RWPE2 (cell line): ENCODE measurements at regions not wholly inside any gene's neighbourhood (a gene's known extent, or its start where the extent isn't known, plus 50 kb on each side); places are given as distances from the start of the nearest gene placed in this dataset.

ENCODE experiments used
- ATAC-seq: fragments of 200-7000 bp; cut with Tn5 transposase; 3 replicates; pipeline ENCODE4 v1.9.1; 2021; ENCODE audit warnings: low read depth
- DNase-seq: peaks from one replicate; pipeline ENCODE4 v3.0.0-alpha.2; 2020; ENCODE audit warnings: low spot score
- H3K27ac ChIP-seq: fragments of 450-650 bp; 2 replicates; pipeline ENCODE4 v1.5.1; 2017; ENCODE audit warnings: mild to moderate bottlenecking; ENCODE audit not compliant: poor library complexity, severe bottlenecking
- H3K27me3 ChIP-seq: fragments of 250-450 bp; sonication (Bioruptor Pico); 2 replicates; pipeline ENCODE4 v1.5.1; 2021; ENCODE audit warnings: mild to moderate bottlenecking, moderate library complexity; ENCODE audit not compliant: insufficient read depth, poor library complexity, severe bottlenecking
- H3K36me3 ChIP-seq: fragments of 250-450 bp; sonication (Bioruptor Pico); 2 replicates; pipeline ENCODE4 v1.5.1; 2020; ENCODE audit warnings: low read depth, mild to moderate bottlenecking, moderate library complexity
- H3K4me1 ChIP-seq: fragments of 250-450 bp; sonication (Bioruptor Pico); 2 replicates; pipeline ENCODE4 v1.5.1; 2021; ENCODE audit warnings: mild to moderate bottlenecking, moderate library complexity; ENCODE audit not compliant: insufficient read depth, poor library complexity, severe bottlenecking
- H3K4me3 ChIP-seq: fragments of 250-450 bp; sonication (Bioruptor Pico); 2 replicates; pipeline ENCODE4 v1.5.1; 2021; ENCODE audit warnings: mild to moderate bottlenecking, moderate library complexity; ENCODE audit not compliant: severe bottlenecking
- H3K9me3 ChIP-seq: fragments of 250-450 bp; sonication (Bioruptor Pico); 2 replicates; pipeline ENCODE4 v1.5.1; 2021; ENCODE audit warnings: mild to moderate bottlenecking, moderate library complexity; ENCODE audit not compliant: severe bottlenecking
- TF ChIP-seq, protein P1 (sequence below): fragments of 450-650 bp; IDR thresholded peaks from one replicate; pipeline ENCODE4 v1.5.1; 2017; ENCODE audit warnings: mild to moderate bottlenecking, moderate library complexity; ENCODE audit not compliant: poor library complexity, severe bottlenecking

DNA sequence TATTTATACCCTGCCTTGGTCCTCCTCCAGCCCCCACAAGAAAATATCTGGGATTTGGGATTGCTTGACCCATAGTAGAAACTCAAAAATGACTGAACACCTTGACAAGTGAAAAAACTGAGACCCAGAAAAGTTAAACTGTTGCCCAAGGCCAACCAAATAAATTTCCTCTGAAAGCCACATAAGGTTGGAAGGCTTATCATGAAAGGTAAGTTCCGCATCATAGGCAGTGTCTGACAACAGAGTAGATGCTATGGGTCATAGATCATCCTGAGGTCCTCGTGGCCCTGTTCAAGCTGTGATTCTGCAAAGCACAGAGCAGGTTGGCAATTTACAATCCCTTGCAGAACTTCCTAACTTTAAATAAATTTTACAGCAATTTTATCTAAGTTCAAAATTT lies 140.8 kb upstream of the TSC22D2 start:
- no peaks in the 10 kb centered on the region for H3K27me3 ChIP-seq
- ATAC-seq (no peak), DNase-seq (no peak)
- H3K27ac ChIP-seq, result no peak overlapping the region
- TF ChIP-seq, protein P1, sequence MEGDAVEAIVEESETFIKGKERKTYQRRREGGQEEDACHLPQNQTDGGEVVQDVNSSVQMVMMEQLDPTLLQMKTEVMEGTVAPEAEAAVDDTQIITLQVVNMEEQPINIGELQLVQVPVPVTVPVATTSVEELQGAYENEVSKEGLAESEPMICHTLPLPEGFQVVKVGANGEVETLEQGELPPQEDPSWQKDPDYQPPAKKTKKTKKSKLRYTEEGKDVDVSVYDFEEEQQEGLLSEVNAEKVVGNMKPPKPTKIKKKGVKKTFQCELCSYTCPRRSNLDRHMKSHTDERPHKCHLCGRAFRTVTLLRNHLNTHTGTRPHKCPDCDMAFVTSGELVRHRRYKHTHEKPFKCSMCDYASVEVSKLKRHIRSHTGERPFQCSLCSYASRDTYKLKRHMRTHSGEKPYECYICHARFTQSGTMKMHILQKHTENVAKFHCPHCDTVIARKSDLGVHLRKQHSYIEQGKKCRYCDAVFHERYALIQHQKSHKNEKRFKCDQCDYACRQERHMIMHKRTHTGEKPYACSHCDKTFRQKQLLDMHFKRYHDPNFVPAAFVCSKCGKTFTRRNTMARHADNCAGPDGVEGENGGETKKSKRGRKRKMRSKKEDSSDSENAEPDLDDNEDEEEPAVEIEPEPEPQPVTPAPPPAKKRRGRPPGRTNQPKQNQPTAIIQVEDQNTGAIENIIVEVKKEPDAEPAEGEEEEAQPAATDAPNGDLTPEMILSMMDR, result no peak
- no peaks in the 10 kb centered on the region for H3K4me1 ChIP-seq
- no peaks in the 10 kb centered on the region for H3K36me3 ChIP-seq
- no peaks in the 10 kb centered on the region for H3K9me3 ChIP-seq
- no peak overlapping the region for H3K4me3 ChIP-seq

DNA sequence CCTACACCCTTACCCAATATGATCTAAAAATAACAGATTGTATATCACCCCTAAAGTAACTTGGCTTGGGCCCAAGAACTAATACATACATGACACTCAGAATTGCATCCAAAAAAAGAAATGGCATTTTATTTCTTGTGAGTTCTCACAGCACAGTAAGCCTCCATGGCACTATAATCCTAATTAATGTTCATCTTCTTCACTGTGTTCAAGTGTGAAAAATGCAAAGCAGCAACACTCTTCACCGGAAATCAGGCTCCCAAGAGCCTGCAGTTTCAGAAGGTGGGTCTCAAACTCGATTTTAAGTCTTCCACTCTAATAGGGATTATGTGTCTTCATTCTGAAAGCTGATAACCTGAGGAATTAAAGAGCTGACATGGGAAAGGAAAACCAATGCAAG lies 142.8 kb upstream of the TSC22D2 start:
- ATAC-seq, result no peak
- Histone ChIP-seq H3K27ac (no peak overlapping the region), H3K9me3 (no peaks in the 10 kb centered on the region), H3K4me1 (no peaks in the 10 kb centered on the region), H3K36me3 (no peaks in the 10 kb centered on the region), H3K4me3 (no peak overlapping the region), H3K27me3 (no peaks in the 10 kb centered on the region)
- DNase-seq, result no peak
- TF ChIP-seq, protein P1, result no peak

DNA sequence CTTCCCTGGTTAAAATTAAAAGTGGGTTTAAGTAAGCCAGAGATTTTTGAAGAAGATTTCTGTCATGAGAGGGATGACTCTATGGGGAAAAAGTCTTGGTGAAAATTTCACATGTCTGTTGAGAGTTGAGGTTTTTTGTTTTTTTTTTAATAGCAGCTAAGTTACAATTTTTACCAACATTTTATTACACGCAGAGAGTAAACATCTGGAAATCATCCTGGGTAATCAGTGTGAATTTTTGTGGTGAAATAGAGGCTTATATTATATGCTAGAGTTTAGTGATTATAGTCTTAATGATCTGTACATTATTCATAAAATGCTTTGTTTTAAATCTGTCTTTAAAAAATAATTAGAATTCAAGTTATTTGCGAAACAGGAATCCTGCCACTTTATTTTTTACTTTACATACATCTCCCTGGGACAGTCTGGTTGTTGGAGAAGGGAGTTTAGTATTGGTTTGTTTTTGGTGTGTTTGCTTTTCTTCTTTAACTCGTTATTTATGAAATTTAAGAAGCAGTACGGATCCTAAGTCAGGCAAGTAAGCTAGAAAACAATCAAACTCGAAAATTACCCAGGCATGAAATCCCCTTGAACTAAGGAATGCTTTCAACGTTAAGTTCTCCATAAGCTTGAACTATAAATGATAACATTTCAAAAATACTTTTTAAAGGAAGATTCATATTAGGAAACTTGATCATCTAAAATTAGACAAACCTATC lies 143.4 kb upstream of the TSC22D2 start:
- H3K27ac ChIP-seq, result no peak overlapping the region
- H3K36me3 ChIP-seq, result no peaks in the 10 kb centered on the region
- TF ChIP-seq, protein P1, result no peak
- no peak for ATAC-seq
- no peak for DNase-seq
- no peaks in the 10 kb centered on the region for H3K4me1 ChIP-seq
- no peaks in the 10 kb centered on the region for H3K27me3 ChIP-seq
- H3K9me3 ChIP-seq, result no peaks in the 10 kb centered on the region
- H3K4me3 ChIP-seq, result no peak overlapping the region

DNA sequence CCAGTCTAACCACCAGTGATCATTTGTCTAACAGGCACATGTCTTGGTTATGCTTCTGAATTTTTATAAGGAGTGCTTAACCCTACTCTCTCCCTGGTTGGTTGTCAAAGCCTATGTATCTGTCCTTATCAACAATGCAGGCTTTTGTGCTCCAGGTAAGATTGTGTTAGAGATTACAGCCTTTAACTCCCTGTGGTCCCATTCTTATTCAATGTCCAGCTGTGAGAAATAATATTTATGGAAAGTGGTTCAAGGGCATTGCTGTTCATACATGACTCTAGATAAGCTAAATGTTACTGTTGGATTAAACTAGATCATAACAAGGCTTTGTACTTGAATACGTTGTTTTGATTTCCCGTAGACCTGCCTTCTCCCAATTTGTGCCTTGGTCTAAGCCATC lies 146.1 kb upstream of the TSC22D2 start:
- Histone ChIP-seq H3K27ac (no peak overlapping the region), H3K36me3 (no peaks in the 10 kb centered on the region), H3K4me3 (no peak overlapping the region), H3K4me1 (no peaks in the 10 kb centered on the region), H3K27me3 (no peaks in the 10 kb centered on the region), H3K9me3 (no peaks in the 10 kb centered on the region)
- DNase-seq (no peak), ATAC-seq (no peak)
- TF ChIP-seq, protein P1, result no peak

DNA sequence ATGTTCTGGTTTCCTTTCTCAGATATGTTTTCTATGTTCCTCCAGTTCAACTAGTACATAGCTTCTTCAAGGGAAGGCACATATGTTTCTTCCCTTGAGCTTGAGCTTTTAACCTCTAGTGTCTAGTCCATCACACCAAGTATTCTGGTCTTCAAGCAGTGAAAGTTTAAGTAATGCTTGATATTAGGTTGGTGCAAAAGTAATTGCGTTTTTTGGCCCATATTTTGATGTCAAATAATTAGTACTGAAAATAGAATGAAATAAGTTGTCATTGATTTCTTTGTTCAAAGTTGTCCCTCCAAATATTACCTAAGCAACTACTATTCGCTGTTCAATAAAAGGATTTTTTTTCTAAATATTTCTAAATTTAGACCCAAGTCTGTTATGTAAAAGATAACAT lies 146.7 kb upstream of the TSC22D2 start:
- no peaks in the 10 kb centered on the region for H3K27me3 ChIP-seq
- H3K36me3 ChIP-seq, result no peaks in the 10 kb centered on the region
- DNase-seq, result no peak
- no peaks in the 10 kb centered on the region for H3K4me1 ChIP-seq
- H3K4me3 ChIP-seq, result no peak overlapping the region
- H3K9me3 ChIP-seq, result no peaks in the 10 kb centered on the region
- no peak for ATAC-seq
- no peak overlapping the region for H3K27ac ChIP-seq
- TF ChIP-seq, protein P1, result no peak
